ENCODE measurements at regions not wholly inside any gene's neighbourhood (a gene's known extent, or its start where the extent isn't known, plus 50 kb on each side); places are given as distances from the start of the nearest gene placed in this dataset.
"Not testable (repeated sequence)": the region's sequence is repeated elsewhere in the genome, so short reads cannot be mapped to it uniquely, and the experiment has no call there.

GRCh38 chr5:174505621-174506020, 218.8 kb upstream of the MSX2 start:
- Histone ChIP-seq H3K4me3 (no peak overlapping the region), H3K36me3 (no peaks in the 10 kb centered on the region), H3K27me3 (peaks cover 0 to 6% of the 10 kb centered on the region in 2 donors), H3K4me1 (peaks cover 0 to 3% (median 0%) of the 10 kb centered on the region in 4 donors), H3K9me3 (no peaks in the 10 kb centered on the region), H3K27ac (no peak overlapping the region)
- no peak for DNase-seq
- TF ChIP-seq CTCF (IDR thresholded peaks at IDR 0.05): no peak
- intact Hi-C loops (cut with DNase I; ENCODE audit: low total_unique reads): no loop called here

GRCh38 chr5:174510782-174511453, 213.5 kb upstream of the MSX2 start:
- intact Hi-C loops (cut with DNase I; ENCODE audit: low total_unique reads); DNase-seq; H3K36me3 ChIP-seq; H3K9me3 ChIP-seq; H3K27me3 ChIP-seq; H3K27ac ChIP-seq; H3K4me1 ChIP-seq; H3K4me3 ChIP-seq: not testable (repeated sequence)

GRCh38 chr5:174511714-174512253, 212.6 kb upstream of the MSX2 start:
- Histone ChIP-seq H3K4me1 (no peaks in the 10 kb centered on the region), H3K9me3 (no peaks in the 10 kb centered on the region), H3K27ac (no peak overlapping the region), H3K27me3 (peaks cover 0 to 6% of the 10 kb centered on the region in 2 donors), H3K36me3 (no peaks in the 10 kb centered on the region), H3K4me3 (no peak overlapping the region)
- intact Hi-C loops (cut with DNase I; ENCODE audit: low total_unique reads): no loop called here
- DNase-seq: no peak
- no peak for TF ChIP-seq CTCF (IDR thresholded peaks at IDR 0.05)

- H3K27me3 ChIP-seq: peaks cover 0 to 23% of the 10 kb centered on the region in 2 donors
- H3K4me3 ChIP-seq: no peak overlapping the region
- H3K36me3 ChIP-seq: no peaks in the 10 kb centered on the region
- H3K27ac ChIP-seq: no peak overlapping the region
- no peak for DNase-seq
- no peaks in the 10 kb centered on the region for H3K4me1 ChIP-seq
- no peaks in the 10 kb centered on the region for H3K9me3 ChIP-seq
- intact Hi-C loops (cut with DNase I; ENCODE audit: low total_unique reads): no loop called here
- no peak for TF ChIP-seq CTCF (IDR thresholded peaks at IDR 0.05)
These were observed 210.1 kb upstream of the MSX2 start for GRCh38 chr5:174514325-174514724.

GRCh38 chr5:174514983-174515394, 209.4 kb upstream of the MSX2 start:
- no peak for TF ChIP-seq CTCF (IDR thresholded peaks at IDR 0.05)
- H3K4me3 ChIP-seq: no peak overlapping the region
- no peaks in the 10 kb centered on the region for H3K36me3 ChIP-seq
- no peak overlapping the region for H3K27ac ChIP-seq
- intact Hi-C loops (cut with DNase I; ENCODE audit: low total_unique reads): no loop called here
- H3K4me1 ChIP-seq: no peaks in the 10 kb centered on the region
- DNase-seq: no peak
- H3K27me3 ChIP-seq: peaks cover 0 to 29% of the 10 kb centered on the region in 2 donors
- no peaks in the 10 kb centered on the region for H3K9me3 ChIP-seq

- Histone ChIP-seq H3K27me3 (peaks cover 0 to 35% of the 10 kb centered on the region in 2 donors), H3K9me3 (no peaks in the 10 kb centered on the region), H3K27ac (no peak overlapping the region), H3K4me3 (no peak overlapping the region), H3K36me3 (no peaks in the 10 kb centered on the region), H3K4me1 (no peaks in the 10 kb centered on the region)
- intact Hi-C loops (cut with DNase I; ENCODE audit: low total_unique reads): no loop called here
- no peak for TF ChIP-seq CTCF (IDR thresholded peaks at IDR 0.05)
- no peak for DNase-seq
These were observed 207.6 kb upstream of the MSX2 start for GRCh38 chr5:174516741-174517140.
